Uterus (tissue), 3 donors: ENCODE measurements at regions not wholly inside any gene's neighbourhood (a gene's known extent, or its start where the extent isn't known, plus 50 kb on each side); places are given as distances from the start of the nearest gene placed in this dataset.

Experiments
- DNase-seq, 2 donors: peaks; one replicate each; pipeline ENCODE4 v3.0.0-alpha.2; 2019 to 2020
- H3K27ac ChIP-seq, 2 donors: fragments of 200-600 bp; sonication (generic); 1 replicate in 1 of 2; 2 replicates in 1 of 2; pipeline ENCODE4 v1.5.1; 2016 to 2018
- H3K27me3 ChIP-seq, 2 donors: fragments of 200-600 bp; sonication (generic); one replicate each; pipeline ENCODE4 v1.5.1; 2018 to 2019; ENCODE audit warnings: control low read depth in 1 of 2
- H3K36me3 ChIP-seq, 2 donors: fragments of 200-600 bp; sonication (generic); one replicate each; pipeline ENCODE4 v1.5.1; 2019; ENCODE audit warnings: control low read depth in 1 of 2
- H3K4me1 ChIP-seq, 2 donors: fragments of 200-600 bp; sonication (generic); one replicate each; pipeline ENCODE4 v1.5.1; 2018 to 2019; ENCODE audit warnings: control low read depth in 1 of 2
- H3K4me3 ChIP-seq, 2 donors: fragments of 200-600 bp; sonication (generic); 1 replicate in 1 of 2; 2 replicates in 1 of 2; pipeline ENCODE4 v1.5.1; 2018 to 2019; ENCODE audit warnings: mild to moderate bottlenecking in 1 of 2
- H3K9me3 ChIP-seq, 2 donors: fragments of 200-600 bp; sonication (generic); one replicate each; pipeline ENCODE4 v1.5.1; 2019; ENCODE audit warnings: control low read depth in 1 of 2
- POLR2A ChIP-seq, 2 donors: fragments of 450-650 bp; IDR thresholded peaks; one replicate each; pipeline ENCODE4 v1.6.1; 2016; ENCODE audit warnings: antibody characterized with exemption in 2 of 2, mild to moderate bottlenecking in 1 of 2, moderate library complexity in 1 of 2
- intact Hi-C: fragments of 100-400 bp; cut with DNase I; formaldehyde crosslinking; loops from one replicate; pipeline ENCODE4 v1.15.1; 2023; ENCODE audit warnings: low total_unique reads
- TF ChIP-seq, protein P1 (sequence below), 4 experiments: fragments of 200-600 bp in 2 of 4; fragments of 450-650 bp in 2 of 4; sonication (generic) in 2 of 4; IDR thresholded peaks; one replicate each; pipeline ENCODE4 v1.5.1; 2016 to 2019; ENCODE audit warnings: antibody characterized with exemption in 4 of 4, mild to moderate bottlenecking in 2 of 4, moderate library complexity in 1 of 4
- donor health status: DM: yes; HTN: yes; CAD: no.

DNA sequence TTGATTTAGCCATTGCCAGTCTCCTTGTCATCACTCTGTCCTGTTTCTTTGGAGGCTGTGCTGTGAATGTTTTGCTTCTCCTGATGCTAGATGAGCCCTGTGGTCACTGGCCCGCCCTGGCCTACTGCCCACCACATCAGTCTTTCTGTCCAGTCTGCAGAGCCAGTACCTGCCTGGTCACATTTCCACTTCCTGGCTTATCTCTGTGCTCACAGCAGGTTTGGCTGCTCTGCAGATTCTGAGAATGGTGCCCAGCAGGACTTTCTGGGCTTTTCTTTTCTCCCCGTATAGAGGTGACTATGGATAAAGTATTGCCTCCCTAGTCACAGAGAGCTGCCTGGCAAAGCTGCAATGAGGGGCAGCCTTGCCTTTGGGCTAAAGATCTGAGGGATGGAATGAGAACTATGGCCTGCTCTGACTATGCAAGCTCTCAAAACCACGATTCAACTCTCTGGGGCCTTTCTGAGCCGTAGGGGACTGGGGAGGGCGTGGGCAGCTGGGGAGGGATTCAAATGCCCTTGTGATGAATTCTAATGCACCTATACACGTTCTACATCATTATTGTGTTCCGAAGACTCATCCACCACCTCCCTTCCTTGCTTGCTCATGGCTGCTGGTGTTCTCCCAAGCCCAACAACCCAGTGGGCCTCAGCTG is 410.4 kb upstream of the NPVF start:
- H3K36me3 ChIP-seq, result no peaks in the 10 kb centered on the region
- no peak overlapping the region for H3K4me3 ChIP-seq
- H3K27ac ChIP-seq, result peak overlapping the region in 1 of 2 donors; percentile 25
- H3K4me1 ChIP-seq, result no peaks in the 10 kb centered on the region
- intact Hi-C loops, result no loop called here
- no peaks in the 10 kb centered on the region for H3K9me3 ChIP-seq
- TF ChIP-seq POLR2A (IDR thresholded peaks at IDR 0.05), result no peak
- TF ChIP-seq, protein P1, sequence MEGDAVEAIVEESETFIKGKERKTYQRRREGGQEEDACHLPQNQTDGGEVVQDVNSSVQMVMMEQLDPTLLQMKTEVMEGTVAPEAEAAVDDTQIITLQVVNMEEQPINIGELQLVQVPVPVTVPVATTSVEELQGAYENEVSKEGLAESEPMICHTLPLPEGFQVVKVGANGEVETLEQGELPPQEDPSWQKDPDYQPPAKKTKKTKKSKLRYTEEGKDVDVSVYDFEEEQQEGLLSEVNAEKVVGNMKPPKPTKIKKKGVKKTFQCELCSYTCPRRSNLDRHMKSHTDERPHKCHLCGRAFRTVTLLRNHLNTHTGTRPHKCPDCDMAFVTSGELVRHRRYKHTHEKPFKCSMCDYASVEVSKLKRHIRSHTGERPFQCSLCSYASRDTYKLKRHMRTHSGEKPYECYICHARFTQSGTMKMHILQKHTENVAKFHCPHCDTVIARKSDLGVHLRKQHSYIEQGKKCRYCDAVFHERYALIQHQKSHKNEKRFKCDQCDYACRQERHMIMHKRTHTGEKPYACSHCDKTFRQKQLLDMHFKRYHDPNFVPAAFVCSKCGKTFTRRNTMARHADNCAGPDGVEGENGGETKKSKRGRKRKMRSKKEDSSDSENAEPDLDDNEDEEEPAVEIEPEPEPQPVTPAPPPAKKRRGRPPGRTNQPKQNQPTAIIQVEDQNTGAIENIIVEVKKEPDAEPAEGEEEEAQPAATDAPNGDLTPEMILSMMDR (IDR thresholded peaks at IDR 0.05), result no peak
- no peak for DNase-seq
- no peaks in the 10 kb centered on the region for H3K27me3 ChIP-seq

DNA sequence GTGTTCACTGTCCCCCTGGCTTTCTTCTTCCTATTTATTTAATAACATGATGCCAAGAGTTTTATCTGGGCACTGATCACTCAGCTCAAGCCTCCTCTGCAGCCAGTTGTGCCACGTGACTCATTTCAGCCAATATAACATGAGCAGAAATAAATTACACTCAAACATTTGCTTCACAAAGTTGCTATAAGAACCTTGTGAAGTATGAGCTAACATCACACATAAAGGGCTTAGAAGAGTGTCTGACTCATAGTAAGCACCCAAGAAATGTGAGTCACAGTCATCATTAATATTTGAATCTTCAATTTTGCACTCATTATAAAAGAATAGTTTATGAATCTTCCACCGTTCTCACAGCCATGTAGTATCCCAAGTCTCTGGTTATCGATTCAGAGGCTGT is 414.6 kb upstream of the NPVF start:
- H3K36me3 ChIP-seq, result no peaks in the 10 kb centered on the region
- no peaks in the 10 kb centered on the region for H3K27me3 ChIP-seq
- H3K27ac ChIP-seq, result no peak overlapping the region
- no peak for TF ChIP-seq POLR2A (IDR thresholded peaks at IDR 0.05)
- TF ChIP-seq, protein P1 (IDR thresholded peaks at IDR 0.05), result no peak
- no peak overlapping the region for H3K4me3 ChIP-seq
- no peaks in the 10 kb centered on the region for H3K4me1 ChIP-seq
- DNase-seq, result no peak
- intact Hi-C loops, result no loop called here
- H3K9me3 ChIP-seq, result no peaks in the 10 kb centered on the region

DNA sequence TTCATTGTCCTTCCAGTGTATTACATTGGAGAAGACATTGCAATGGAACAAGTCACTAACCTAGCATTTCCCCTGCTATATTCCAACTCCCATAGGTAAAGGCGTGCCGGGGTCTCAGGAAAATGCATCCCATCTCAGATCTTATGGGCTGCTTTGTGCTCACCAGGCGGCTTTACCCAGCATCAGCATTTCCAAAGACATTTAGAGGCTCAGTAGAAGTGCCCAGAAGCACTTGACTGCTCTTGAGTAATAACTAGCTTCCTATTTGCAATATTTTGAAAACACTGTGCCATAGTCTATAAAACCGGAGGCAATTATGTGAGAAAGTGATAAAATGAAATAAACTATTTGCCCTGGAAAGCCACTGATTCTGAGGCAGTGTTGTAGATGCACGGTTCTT is 415.0 kb upstream of the NPVF start:
- intact Hi-C loops, result no loop called here

DNA sequence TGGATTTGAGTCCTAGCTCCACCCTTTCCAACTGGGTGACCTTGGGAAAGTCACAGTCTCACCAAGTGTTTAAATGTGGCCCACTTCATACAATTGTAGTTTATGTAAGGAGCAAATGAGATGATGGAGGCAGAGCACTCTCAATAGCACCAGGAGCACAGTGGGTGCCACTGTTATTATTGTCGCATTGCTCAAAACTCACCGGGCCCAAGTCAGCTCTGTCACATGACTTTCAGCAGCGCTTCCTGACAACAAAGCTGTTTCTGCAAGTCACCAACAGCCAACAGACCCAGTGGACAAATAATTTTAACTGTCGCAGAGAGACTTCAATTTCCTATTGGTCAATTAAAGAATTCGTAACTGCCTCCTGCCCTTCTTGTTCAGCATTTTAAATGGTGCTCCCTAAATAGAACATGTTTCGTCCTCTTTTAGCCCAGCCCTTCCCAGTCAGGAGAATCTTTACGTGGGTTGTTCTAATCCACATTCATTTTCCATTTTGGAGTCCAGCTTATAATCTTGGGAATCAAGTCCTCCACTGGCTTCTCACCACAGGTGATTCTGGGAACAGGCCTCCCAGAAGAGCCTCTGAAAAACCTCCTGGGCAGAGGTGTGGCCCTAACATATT is 415.6 kb upstream of the NPVF start:
- no peak for TF ChIP-seq POLR2A (IDR thresholded peaks at IDR 0.05)
- TF ChIP-seq, protein P1 (IDR thresholded peaks at IDR 0.05), result no peak
- Histone ChIP-seq H3K9me3 (no peaks in the 10 kb centered on the region), H3K36me3 (no peaks in the 10 kb centered on the region), H3K4me3 (no peak overlapping the region), H3K27me3 (no peaks in the 10 kb centered on the region), H3K4me1 (no peaks in the 10 kb centered on the region), H3K27ac (no peak overlapping the region)
- intact Hi-C loops, result no loop called here
- DNase-seq, result no peak

More for the DNA sequence above, 415.0 kb upstream of the NPVF start:
- Histone ChIP-seq H3K27ac (no peak overlapping the region), H3K4me1 (no peaks in the 10 kb centered on the region), H3K27me3 (no peaks in the 10 kb centered on the region), H3K4me3 (no peak overlapping the region), H3K9me3 (no peaks in the 10 kb centered on the region), H3K36me3 (no peaks in the 10 kb centered on the region)
- TF ChIP-seq, protein P1 (IDR thresholded peaks at IDR 0.05), result no peak
- TF ChIP-seq POLR2A (IDR thresholded peaks at IDR 0.05), result no peak
- no peak for DNase-seq

DNA sequence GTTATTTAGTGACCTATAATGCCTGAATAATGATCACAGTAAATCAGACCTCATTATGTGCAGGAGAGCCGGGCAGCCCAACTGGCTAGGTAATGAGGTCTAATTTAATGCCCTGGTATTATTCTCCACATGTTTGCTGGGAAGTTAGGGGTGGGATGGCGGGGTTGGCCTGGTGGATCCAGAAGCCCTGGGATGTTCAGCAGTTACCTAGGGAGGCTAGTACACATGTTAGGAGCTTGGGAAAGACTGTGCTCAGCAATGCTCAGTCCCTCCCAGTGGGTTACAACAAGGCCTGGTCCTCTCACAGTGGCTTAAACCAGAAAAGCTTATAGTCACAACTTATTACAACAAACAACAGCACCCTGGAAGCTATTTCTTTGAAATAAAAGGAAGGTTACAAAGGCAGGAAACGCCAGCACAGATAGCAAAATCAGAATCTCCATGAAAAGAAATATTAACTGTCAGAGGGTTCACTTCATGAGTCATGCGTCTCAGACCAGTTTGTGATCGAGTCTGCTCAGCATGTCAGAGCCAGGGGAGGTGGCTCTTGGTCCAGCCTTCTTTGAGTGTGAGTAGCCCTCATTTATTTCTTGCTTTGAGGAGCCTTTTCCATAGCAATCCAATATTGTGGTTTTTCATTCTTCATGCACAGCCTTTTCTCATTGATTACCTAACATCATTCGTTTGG is 418.6 kb upstream of the NPVF start:
- Histone ChIP-seq H3K9me3 (no peaks in the 10 kb centered on the region), H3K27ac (no peak overlapping the region), H3K4me3 (no peak overlapping the region), H3K4me1 (no peaks in the 10 kb centered on the region), H3K36me3 (no peaks in the 10 kb centered on the region), H3K27me3 (no peaks in the 10 kb centered on the region)
- no peak for TF ChIP-seq POLR2A (IDR thresholded peaks at IDR 0.05)
- TF ChIP-seq, protein P1 (IDR thresholded peaks at IDR 0.05), result no peak
- no peak for DNase-seq
- intact Hi-C loops, result no loop called here
